NT2/D1 (cell line): ENCODE measurements at regions not wholly inside any gene's neighbourhood (a gene's known extent, or its start where the extent isn't known, plus 50 kb on each side); places are given as distances from the start of the nearest gene placed in this dataset.

Source experiments
- SUZ12 ChIP-seq: IDR thresholded peaks from 2 replicates; pipeline ENCODE4 v1.6.1; 2011; ENCODE audit not compliant: insufficient read length, insufficient read depth; ENCODE audit errors: extremely low read depth
- YY1 ChIP-seq: IDR thresholded peaks from 2 replicates; pipeline ENCODE4 v1.6.1; 2011; ENCODE audit not compliant: insufficient read length, insufficient read depth
- ZNF274 ChIP-seq: IDR thresholded peaks from 2 replicates; pipeline ENCODE4 v1.6.1; 2011; ENCODE audit warnings: mild to moderate bottlenecking, low read depth, low read length

DNA sequence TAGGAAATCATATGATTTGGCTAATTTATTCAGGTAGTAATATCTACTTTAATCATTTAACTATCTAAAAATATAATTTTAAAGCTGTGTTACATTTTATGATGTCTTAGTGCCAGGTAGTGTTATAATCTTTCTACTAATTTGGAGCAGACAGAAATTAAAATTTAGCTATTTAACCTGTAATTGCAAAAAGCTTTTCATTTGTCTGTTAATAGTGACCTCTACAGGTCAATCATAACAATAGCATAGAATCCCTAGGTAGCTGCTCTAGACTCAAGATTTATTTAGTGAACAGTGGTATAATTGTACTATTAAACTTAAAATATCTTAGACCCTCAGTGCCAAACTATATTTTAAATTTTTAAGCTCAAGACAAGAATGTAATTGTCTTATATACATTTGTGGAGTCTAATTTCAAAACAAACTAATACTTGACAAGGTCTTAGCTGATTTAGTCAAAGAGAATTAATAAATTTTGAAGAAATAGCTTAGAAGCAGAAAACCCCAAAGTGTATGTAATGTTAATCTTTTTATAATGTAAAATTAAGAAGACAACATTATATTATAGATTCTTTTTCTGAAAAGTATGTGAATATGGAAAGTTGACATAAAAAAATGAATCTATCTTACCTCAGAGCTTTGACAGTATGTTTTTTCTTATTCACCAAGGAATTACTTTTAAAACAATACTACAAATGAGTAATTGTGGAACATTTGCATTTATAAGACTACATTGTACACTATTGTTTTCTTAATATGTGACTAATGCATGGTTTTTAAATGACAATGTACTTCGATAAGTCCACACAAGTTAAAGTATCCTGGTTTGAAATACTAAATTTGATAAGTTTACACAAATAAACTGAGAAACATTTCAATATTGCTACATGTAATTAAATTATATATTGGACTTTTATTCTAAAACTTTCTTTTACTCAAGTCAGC lies 64.1 kb upstream of the RNPC3 start:
- TF ChIP-seq YY1 (no peak), ZNF274 (no peak), SUZ12 (no peak)
